MV-4-11 (cell line): ENCODE measurements at regions not wholly inside any gene's neighbourhood (a gene's known extent, or its start where the extent isn't known, plus 50 kb on each side); places are given as distances from the start of the nearest gene placed in this dataset.
A peak's percentile ranks its signal among the peaks of the same experiment; 100 is the strongest.
"Not testable (repeated sequence)": the region's sequence is repeated elsewhere in the genome, so short reads cannot be mapped to it uniquely, and the experiment has no call there.

Experiments
- DNase-seq: peaks from one replicate; lab custom pipeline; 2025; lab: John Stamatoyannopoulos, UW

GRCh38 chr4:29948451-29948850 lies 771.7 kb upstream of the PCDH7 start:
- no peak for DNase-seq

- DNase-seq, result no peak
Observed at GRCh38 chr4:29948858-29949257, 771.3 kb upstream of the PCDH7 start.

GRCh38 chr4:29966386-29966785 lies 753.8 kb upstream of the PCDH7 start:
- no peak for DNase-seq

GRCh38 chr4:29970626-29971025 lies 749.5 kb upstream of the PCDH7 start:
- DNase-seq, result peak; percentile 26

- DNase-seq, result no peak
Observed at GRCh38 chr4:29972121-29972520, 748.0 kb upstream of the PCDH7 start.

- no peak for DNase-seq
Observed at GRCh38 chr4:29983890-29984289, 736.3 kb upstream of the PCDH7 start.

GRCh38 chr4:30001628-30002027 lies 718.5 kb upstream of the PCDH7 start:
- no peak for DNase-seq

GRCh38 chr4:30002341-30002740 lies 717.8 kb upstream of the PCDH7 start:
- DNase-seq, result peak; percentile 74

GRCh38 chr4:30005995-30006394 lies 714.2 kb upstream of the PCDH7 start:
- DNase-seq, result peak; percentile 77

GRCh38 chr4:30024526-30024925 lies 695.6 kb upstream of the PCDH7 start:
- no peak for DNase-seq

GRCh38 chr4:30028826-30029225 lies 691.3 kb upstream of the PCDH7 start:
- DNase-seq, result no peak

GRCh38 chr4:30056016-30056766 lies 664.0 kb upstream of the PCDH7 start:
- no peak for DNase-seq

GRCh38 chr4:30068234-30068633 lies 651.9 kb upstream of the PCDH7 start:
- no peak for DNase-seq

GRCh38 chr4:30073011-30073710 lies 647.0 kb upstream of the PCDH7 start:
- peak; percentile 59 for DNase-seq

- DNase-seq, result not testable (repeated sequence)
Observed at GRCh38 chr4:30092420-30093128, 627.6 kb upstream of the PCDH7 start.

GRCh38 chr4:30094887-30095286 lies 625.3 kb upstream of the PCDH7 start:
- no peak for DNase-seq

GRCh38 chr4:30103455-30103854 lies 616.7 kb upstream of the PCDH7 start:
- DNase-seq, result no peak

GRCh38 chr4:30116401-30116800 lies 603.8 kb upstream of the PCDH7 start:
- no peak for DNase-seq

GRCh38 chr4:30117433-30117832 lies 602.7 kb upstream of the PCDH7 start:
- DNase-seq, result no peak

GRCh38 chr4:30122711-30123110 lies 597.5 kb upstream of the PCDH7 start:
- no peak for DNase-seq

- DNase-seq, result not testable (repeated sequence)
Observed at GRCh38 chr4:30124621-30125020, 595.5 kb upstream of the PCDH7 start.

- no peak for DNase-seq
Observed at GRCh38 chr4:30125868-30126267, 594.3 kb upstream of the PCDH7 start.

GRCh38 chr4:30126351-30126750 lies 593.8 kb upstream of the PCDH7 start:
- no peak for DNase-seq
